ENCODE measurements at regions not wholly inside any gene's neighbourhood (a gene's known extent, or its start where the extent isn't known, plus 50 kb on each side); places are given as distances from the start of the nearest gene placed in this dataset.
"Not testable (repeated sequence)": the region's sequence is repeated elsewhere in the genome, so short reads cannot be mapped to it uniquely, and the experiment has no call there.

- DNase-seq (ENCODE audit: low spot score in 2 of 2): no peak
- no peak for ATAC-seq (replicated peaks; ENCODE audit: extremely low read depth, poor library complexity, severe bottlenecking)
- Mint-ChIP-seq H3K27me3 (no peaks in the 10 kb centered on the region), H3K4me1 (peaks cover 44% of the 10 kb centered on the region), H3K27ac (ENCODE audit: low read depth) (no peak overlapping the region), H3K36me3 (ENCODE audit: insufficient read depth) (peaks cover 2% of the 10 kb centered on the region), H3K4me3 (no peak overlapping the region), H3K9me3 (no peaks in the 10 kb centered on the region)
Measured at GRCh38 chr6:5827056-5827904, 179.4 kb downstream of the NRN1 start.

- H3K27ac Mint-ChIP-seq (ENCODE audit: low read depth): peak overlapping the region; percentile 33
- not testable (repeated sequence) for H3K27me3 Mint-ChIP-seq; H3K4me3 Mint-ChIP-seq; DNase-seq (ENCODE audit: low spot score in 2 of 2); H3K36me3 Mint-ChIP-seq (ENCODE audit: insufficient read depth); H3K9me3 Mint-ChIP-seq
- H3K4me1 Mint-ChIP-seq: peaks cover 17% of the 10 kb centered on the region
- ATAC-seq (replicated peaks; ENCODE audit: extremely low read depth, poor library complexity, severe bottlenecking): peak; percentile 67
Measured at GRCh38 chr6:5824382-5824983, 182.2 kb downstream of the NRN1 start.

Measured in central memory CD8-positive, alpha-beta T cell (primary cell).